ENCODE measurements at regions not wholly inside any gene's neighbourhood (a gene's known extent, or its start where the extent isn't known, plus 50 kb on each side); places are given as distances from the start of the nearest gene placed in this dataset.

DNA sequence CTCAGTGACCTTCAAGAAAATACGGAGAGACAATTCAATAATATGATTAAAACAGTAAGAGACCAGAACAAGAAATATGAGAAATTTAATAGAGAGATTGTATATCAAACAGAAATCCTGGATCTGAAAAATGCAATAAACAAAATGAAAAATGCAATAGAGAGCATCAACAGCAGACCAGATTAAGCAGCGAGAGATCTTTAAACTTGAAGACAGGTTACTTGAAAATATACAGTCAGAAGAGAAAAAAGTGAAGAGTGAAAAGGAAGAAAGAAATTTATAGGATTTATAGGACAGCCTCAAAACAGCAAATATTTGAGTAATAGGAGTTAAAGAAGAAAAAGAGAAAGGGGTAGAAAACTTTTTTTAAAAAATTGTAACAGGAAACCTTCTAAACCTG lies 813.9 kb upstream of the GRM7 start:
- TF ChIP-seq CTCF (IDR thresholded peaks at IDR 0.05) (no peak), POLR2A (IDR thresholded peaks at IDR 0.05) (no peak)

Measured in testis (tissue), 2 donors.